Ecto neural progenitor cell (in vitro differentiated cells): ENCODE measurements at regions not wholly inside any gene's neighbourhood (a gene's known extent, or its start where the extent isn't known, plus 50 kb on each side); places are given as distances from the start of the nearest gene placed in this dataset.

Experiments used
- DNase-seq: peaks from one replicate; pipeline ENCODE4 v3.0.0-alpha.2; 2018; ENCODE audit warnings: low spot score

GRCh38 chr5:133881576-133882388, 86.6 kb downstream of the C5orf15 start:
- no peak for DNase-seq

- DNase-seq: no peak
These were observed 90.2 kb downstream of the C5orf15 start for GRCh38 chr5:133878236-133878555.

- DNase-seq: no peak
These were observed 90.8 kb downstream of the C5orf15 start for GRCh38 chr5:133877351-133878235.

- DNase-seq: no peak
These were observed 92.2 kb downstream of the C5orf15 start for GRCh38 chr5:133876266-133876665.

- no peak for DNase-seq
These were observed 93.2 kb downstream of the C5orf15 start for GRCh38 chr5:133875179-133875578.

GRCh38 chr5:133873449-133873848, 95.0 kb downstream of the C5orf15 start:
- DNase-seq: no peak

- no peak for DNase-seq
These were observed 97.8 kb downstream of the C5orf15 start for GRCh38 chr5:133870661-133871060.

- no peak for DNase-seq
These were observed 98.7 kb downstream of the C5orf15 start for GRCh38 chr5:133869519-133870335.

- DNase-seq: peak; percentile 72
These were observed 99.4 kb downstream of the C5orf15 start for GRCh38 chr5:133868946-133869518.

- DNase-seq: no peak
These were observed 100.4 kb downstream of the C5orf15 start for GRCh38 chr5:133867851-133868545.

GRCh38 chr5:133867341-133867740, 101.1 kb downstream of the C5orf15 start:
- DNase-seq: no peak

GRCh38 chr5:133866903-133867245, 101.6 kb downstream of the C5orf15 start:
- no peak for DNase-seq

GRCh38 chr5:133866160-133866902, 102.1 kb downstream of the C5orf15 start:
- DNase-seq: no peak

GRCh38 chr5:133865113-133865512, 103.3 kb downstream of the C5orf15 start:
- DNase-seq: no peak

- DNase-seq: no peak
These were observed 103.7 kb downstream of the C5orf15 start for GRCh38 chr5:133864711-133865110.

- no peak for DNase-seq
These were observed 104.4 kb downstream of the C5orf15 start for GRCh38 chr5:133863857-133864585.

GRCh38 chr5:133861161-133861737, 107.2 kb downstream of the C5orf15 start:
- DNase-seq: no peak

GRCh38 chr5:133859073-133859472, 109.4 kb downstream of the C5orf15 start:
- DNase-seq: peak; percentile 14

- peak; percentile 14 for DNase-seq
These were observed 110.7 kb downstream of the C5orf15 start for GRCh38 chr5:133857595-133858313.
